GM18507 (cell line): ENCODE measurements at regions not wholly inside any gene's neighbourhood (a gene's known extent, or its start where the extent isn't known, plus 50 kb on each side); places are given as distances from the start of the nearest gene placed in this dataset.

ENCODE experiments used
- DNase-seq: peaks from one replicate; pipeline ENCODE4 v3.0.0; 2011; ENCODE audit warnings: low read depth; ENCODE audit not compliant: insufficient read length; ENCODE audit errors: extremely low spot score
- FAIRE-seq: peaks from 2 replicates; lab custom pipeline; 2011; peaks lifted over from hg19 to GRCh38; lab: Jason Lieb, UNC

- no peak for DNase-seq
- FAIRE-seq, result no peak
These were observed 145.3 kb downstream of the CRYBB2 start for GRCh38 chr22:25364736-25365241.

- DNase-seq (no peak), FAIRE-seq (no peak)
These were observed 146.2 kb downstream of the CRYBB2 start for GRCh38 chr22:25365491-25366261.

- DNase-seq, result no peak
- no peak for FAIRE-seq
These were observed 147.0 kb downstream of the CRYBB2 start for GRCh38 chr22:25366408-25366807.

- DNase-seq (no peak), FAIRE-seq (no peak)
These were observed 147.5 kb downstream of the CRYBB2 start for GRCh38 chr22:25366876-25367466.

- FAIRE-seq, result no peak
- no peak for DNase-seq
These were observed 148.3 kb downstream of the CRYBB2 start for GRCh38 chr22:25367756-25368155.

GRCh38 chr22:25368271-25368670 lies 148.8 kb downstream of the CRYBB2 start:
- DNase-seq (no peak), FAIRE-seq (no peak)

- FAIRE-seq (peak; percentile 52), DNase-seq (no peak)
These were observed 149.6 kb downstream of the CRYBB2 start for GRCh38 chr22:25369041-25369440.

GRCh38 chr22:25370322-25370721 lies 150.9 kb downstream of the CRYBB2 start:
- DNase-seq (no peak), FAIRE-seq (no peak)

- FAIRE-seq (no peak), DNase-seq (no peak)
These were observed 152.7 kb downstream of the CRYBB2 start for GRCh38 chr22:25372000-25372595.

GRCh38 chr22:25373961-25374360 lies 154.5 kb downstream of the CRYBB2 start:
- DNase-seq (no peak), FAIRE-seq (no peak)

GRCh38 chr22:25374869-25375268 lies 155.4 kb downstream of the CRYBB2 start:
- DNase-seq (no peak), FAIRE-seq (no peak)

GRCh38 chr22:25375683-25376082 lies 156.2 kb downstream of the CRYBB2 start:
- DNase-seq (no peak), FAIRE-seq (no peak)

- FAIRE-seq (no peak), DNase-seq (no peak)
These were observed 158.3 kb downstream of the CRYBB2 start for GRCh38 chr22:25377699-25378098.

- FAIRE-seq (no peak), DNase-seq (no peak)
These were observed 160.8 kb downstream of the CRYBB2 start for GRCh38 chr22:25380122-25380747.

GRCh38 chr22:25382762-25383161 lies 163.3 kb downstream of the CRYBB2 start:
- FAIRE-seq, result no peak
- DNase-seq, result no peak

- FAIRE-seq, result no peak
- no peak for DNase-seq
These were observed 163.9 kb downstream of the CRYBB2 start for GRCh38 chr22:25383278-25383820.

- FAIRE-seq (no peak), DNase-seq (no peak)
These were observed 164.5 kb downstream of the CRYBB2 start for GRCh38 chr22:25383892-25384291.

- peak; percentile 57 for FAIRE-seq
- no peak for DNase-seq
These were observed 167.1 kb downstream of the CRYBB2 start for GRCh38 chr22:25386538-25386884.

GRCh38 chr22:25388415-25388814 lies 169.0 kb downstream of the CRYBB2 start:
- DNase-seq (no peak), FAIRE-seq (no peak)

- FAIRE-seq (peak; percentile 63), DNase-seq (no peak)
These were observed 169.6 kb downstream of the CRYBB2 start for GRCh38 chr22:25388866-25389540.
